ENCODE measurements at regions not wholly inside any gene's neighbourhood (a gene's known extent, or its start where the extent isn't known, plus 50 kb on each side); places are given as distances from the start of the nearest gene placed in this dataset.

- TF ChIP-seq POLR2AphosphoS5 (IDR thresholded peaks at IDR 0.05; ENCODE audit: borderline replicate concordance, low read depth, low read length) (no peak), EZH2 (IDR thresholded peaks at IDR 0.05) (no peak), FOXP2 (optimal IDR thresholded peaks at IDR 0.05; ENCODE audit: control extremely low read depth, extremely low read length, insufficient read depth) (no peak)
Measured at GRCh38 chrX:10101269-10101668, 55.5 kb upstream of the CLCN4 start.

Measured in SK-N-MC (cell line).